HUES6 (cell line): ENCODE measurements at regions not wholly inside any gene's neighbourhood (a gene's known extent, or its start where the extent isn't known, plus 50 kb on each side); places are given as distances from the start of the nearest gene placed in this dataset.
"Not testable (repeated sequence)": the region's sequence is repeated elsewhere in the genome, so short reads cannot be mapped to it uniquely, and the experiment has no call there.

ENCODE experiments used
- H3K27ac ChIP-seq: 2 replicates; pipeline ENCODE4 v1.7.0; 2013; ENCODE audit warnings: low read depth, mild to moderate bottlenecking, low read length, inconsistent platforms
- H3K27me3 ChIP-seq: 2 replicates; pipeline ENCODE4 v1.6.1; 2013; ENCODE audit warnings: low read length; ENCODE audit not compliant: control insufficient read depth, insufficient read depth
- H3K36me3 ChIP-seq: 2 replicates; pipeline ENCODE4 v1.6.1; 2013; ENCODE audit warnings: low read length; ENCODE audit not compliant: control insufficient read depth, insufficient read depth
- H3K4me1 ChIP-seq: 2 replicates; pipeline ENCODE4 v1.6.1; 2013; ENCODE audit warnings: low read length; ENCODE audit not compliant: control insufficient read depth, insufficient read depth
- H3K4me3 ChIP-seq: 2 replicates; pipeline ENCODE4 v1.5.1; 2013; ENCODE audit warnings: low read depth, low read length
- H3K9ac ChIP-seq: one replicate; pipeline ENCODE4 v1.6.1; 2013; ENCODE audit warnings: mild to moderate bottlenecking, low read length
- H3K9me3 ChIP-seq: 2 replicates; pipeline ENCODE4 v1.6.1; 2013; ENCODE audit warnings: low read depth, low read length; ENCODE audit not compliant: control insufficient read depth, insufficient read depth

GRCh38 chr2:111292232-111292968 lies 171.7 kb downstream of the BCL2L11 start:
- H3K4me1 ChIP-seq, H3K27ac ChIP-seq, H3K36me3 ChIP-seq, H3K9ac ChIP-seq, H3K4me3 ChIP-seq, H3K27me3 ChIP-seq, H3K9me3 ChIP-seq: not testable (repeated sequence)

- H3K27me3 ChIP-seq, H3K9ac ChIP-seq, H3K36me3 ChIP-seq, H3K27ac ChIP-seq, H3K4me3 ChIP-seq, H3K4me1 ChIP-seq, H3K9me3 ChIP-seq: not testable (repeated sequence)
These were observed 174.0 kb downstream of the BCL2L11 start for GRCh38 chr2:111294699-111295098.

- not testable (repeated sequence) for H3K27ac ChIP-seq, H3K36me3 ChIP-seq, H3K4me3 ChIP-seq, H3K4me1 ChIP-seq, H3K9me3 ChIP-seq, H3K27me3 ChIP-seq, H3K9ac ChIP-seq
These were observed 175.5 kb downstream of the BCL2L11 start for GRCh38 chr2:111296122-111296804.

GRCh38 chr2:111297128-111297527 lies 176.4 kb downstream of the BCL2L11 start:
- not testable (repeated sequence) for H3K9me3 ChIP-seq, H3K27me3 ChIP-seq, H3K36me3 ChIP-seq, H3K27ac ChIP-seq, H3K4me1 ChIP-seq, H3K9ac ChIP-seq, H3K4me3 ChIP-seq

- not testable (repeated sequence) for H3K27me3 ChIP-seq, H3K9me3 ChIP-seq, H3K27ac ChIP-seq, H3K4me3 ChIP-seq, H3K4me1 ChIP-seq, H3K9ac ChIP-seq, H3K36me3 ChIP-seq
These were observed 178.2 kb downstream of the BCL2L11 start for GRCh38 chr2:111298927-111299326.

GRCh38 chr2:111299635-111300034 lies 178.9 kb downstream of the BCL2L11 start:
- H3K36me3 ChIP-seq, H3K27ac ChIP-seq, H3K9me3 ChIP-seq, H3K9ac ChIP-seq, H3K4me3 ChIP-seq, H3K27me3 ChIP-seq, H3K4me1 ChIP-seq: not testable (repeated sequence)

GRCh38 chr2:111301677-111302076 lies 181.0 kb downstream of the BCL2L11 start:
- H3K9ac ChIP-seq, H3K4me3 ChIP-seq, H3K9me3 ChIP-seq, H3K27ac ChIP-seq, H3K36me3 ChIP-seq, H3K27me3 ChIP-seq, H3K4me1 ChIP-seq: not testable (repeated sequence)

- H3K27me3 ChIP-seq, result not testable (repeated sequence)
These were observed 181.9 kb downstream of the BCL2L11 start for GRCh38 chr2:111302397-111303218.

GRCh38 chr2:111307302-111307701 lies 186.6 kb downstream of the BCL2L11 start:
- not testable (repeated sequence) for H3K9ac ChIP-seq, H3K9me3 ChIP-seq, H3K27ac ChIP-seq, H3K4me1 ChIP-seq, H3K27me3 ChIP-seq, H3K4me3 ChIP-seq, H3K36me3 ChIP-seq

More at GRCh38 chr2:111302397-111303218, 181.9 kb downstream of the BCL2L11 start:
- not testable (repeated sequence) for H3K27ac ChIP-seq, H3K4me1 ChIP-seq, H3K36me3 ChIP-seq, H3K4me3 ChIP-seq, H3K9ac ChIP-seq, H3K9me3 ChIP-seq

GRCh38 chr2:111309231-111310075 lies 188.7 kb downstream of the BCL2L11 start:
- H3K27me3 ChIP-seq, H3K27ac ChIP-seq, H3K4me3 ChIP-seq, H3K4me1 ChIP-seq, H3K9ac ChIP-seq, H3K36me3 ChIP-seq, H3K9me3 ChIP-seq: not testable (repeated sequence)
